ENCODE measurements at regions not wholly inside any gene's neighbourhood (a gene's known extent, or its start where the extent isn't known, plus 50 kb on each side); places are given as distances from the start of the nearest gene placed in this dataset.

DNA sequence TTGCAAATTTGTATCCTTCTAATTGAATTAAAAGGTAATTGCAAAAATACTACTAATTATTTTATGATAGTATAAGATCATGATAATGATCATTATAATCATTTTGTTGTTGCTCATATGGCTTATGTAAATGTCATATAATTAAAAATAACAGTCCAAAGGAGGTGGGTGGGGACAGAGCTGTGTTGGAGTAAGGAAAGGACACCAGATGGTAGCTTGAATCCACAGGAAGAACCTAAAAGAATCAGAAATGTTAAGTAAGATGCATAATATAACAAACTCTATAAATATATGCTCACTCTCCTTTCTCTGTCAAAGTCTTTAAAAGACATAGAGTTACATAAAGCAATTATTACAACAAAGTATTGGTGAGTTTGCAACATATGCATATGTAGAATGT lies 650.7 kb upstream of the HS6ST1 start:
- TF ChIP-seq, protein P1, sequence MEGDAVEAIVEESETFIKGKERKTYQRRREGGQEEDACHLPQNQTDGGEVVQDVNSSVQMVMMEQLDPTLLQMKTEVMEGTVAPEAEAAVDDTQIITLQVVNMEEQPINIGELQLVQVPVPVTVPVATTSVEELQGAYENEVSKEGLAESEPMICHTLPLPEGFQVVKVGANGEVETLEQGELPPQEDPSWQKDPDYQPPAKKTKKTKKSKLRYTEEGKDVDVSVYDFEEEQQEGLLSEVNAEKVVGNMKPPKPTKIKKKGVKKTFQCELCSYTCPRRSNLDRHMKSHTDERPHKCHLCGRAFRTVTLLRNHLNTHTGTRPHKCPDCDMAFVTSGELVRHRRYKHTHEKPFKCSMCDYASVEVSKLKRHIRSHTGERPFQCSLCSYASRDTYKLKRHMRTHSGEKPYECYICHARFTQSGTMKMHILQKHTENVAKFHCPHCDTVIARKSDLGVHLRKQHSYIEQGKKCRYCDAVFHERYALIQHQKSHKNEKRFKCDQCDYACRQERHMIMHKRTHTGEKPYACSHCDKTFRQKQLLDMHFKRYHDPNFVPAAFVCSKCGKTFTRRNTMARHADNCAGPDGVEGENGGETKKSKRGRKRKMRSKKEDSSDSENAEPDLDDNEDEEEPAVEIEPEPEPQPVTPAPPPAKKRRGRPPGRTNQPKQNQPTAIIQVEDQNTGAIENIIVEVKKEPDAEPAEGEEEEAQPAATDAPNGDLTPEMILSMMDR (IDR thresholded peaks at IDR 0.05): no peak
- TF ChIP-seq POLR2A (IDR thresholded peaks at IDR 0.05) (no peak), EP300 (IDR thresholded peaks at IDR 0.05) (no peak)

All from gastroesophageal sphincter (tissue), 3 donors.